HepG2 (cell line): ENCODE measurements at regions not wholly inside any gene's neighbourhood (a gene's known extent, or its start where the extent isn't known, plus 50 kb on each side); places are given as distances from the start of the nearest gene placed in this dataset.

Experiments used
- CEBPB ChIP-seq: IDR thresholded peaks from 2 replicates; pipeline ENCODE4 v1.6.1; 2011; ENCODE audit warnings: low read depth, low read length, improper control_type of control experiment, borderline replicate concordance
- MTA1 ChIP-seq: sonication (generic); formaldehyde crosslinking; IDR thresholded peaks from 2 replicates; pipeline ENCODE4 v1.4.0; 2020; ENCODE audit warnings: missing genetic modification reagents, mild to moderate bottlenecking, borderline replicate concordance
- MZF1 ChIP-seq: sonication (generic); formaldehyde crosslinking; IDR thresholded peaks from 2 replicates; pipeline ENCODE4 v1.8.1; 2023; ENCODE audit warnings: mild to moderate bottlenecking, missing genetic modification reagents, borderline replicate concordance
- TP53 ChIP-seq: sonication (generic); formaldehyde crosslinking; conservative IDR thresholded peaks from 2 replicates; pipeline ENCODE4 v1.4.0; 2020; ENCODE audit warnings: missing genetic modification reagents
- TF ChIP-seq, protein P1 (sequence below): sonication (generic); formaldehyde crosslinking; IDR thresholded peaks from 2 replicates; pipeline ENCODE4 v1.8.0; 2022; ENCODE audit warnings: low read depth, missing genetic modification reagents

DNA sequence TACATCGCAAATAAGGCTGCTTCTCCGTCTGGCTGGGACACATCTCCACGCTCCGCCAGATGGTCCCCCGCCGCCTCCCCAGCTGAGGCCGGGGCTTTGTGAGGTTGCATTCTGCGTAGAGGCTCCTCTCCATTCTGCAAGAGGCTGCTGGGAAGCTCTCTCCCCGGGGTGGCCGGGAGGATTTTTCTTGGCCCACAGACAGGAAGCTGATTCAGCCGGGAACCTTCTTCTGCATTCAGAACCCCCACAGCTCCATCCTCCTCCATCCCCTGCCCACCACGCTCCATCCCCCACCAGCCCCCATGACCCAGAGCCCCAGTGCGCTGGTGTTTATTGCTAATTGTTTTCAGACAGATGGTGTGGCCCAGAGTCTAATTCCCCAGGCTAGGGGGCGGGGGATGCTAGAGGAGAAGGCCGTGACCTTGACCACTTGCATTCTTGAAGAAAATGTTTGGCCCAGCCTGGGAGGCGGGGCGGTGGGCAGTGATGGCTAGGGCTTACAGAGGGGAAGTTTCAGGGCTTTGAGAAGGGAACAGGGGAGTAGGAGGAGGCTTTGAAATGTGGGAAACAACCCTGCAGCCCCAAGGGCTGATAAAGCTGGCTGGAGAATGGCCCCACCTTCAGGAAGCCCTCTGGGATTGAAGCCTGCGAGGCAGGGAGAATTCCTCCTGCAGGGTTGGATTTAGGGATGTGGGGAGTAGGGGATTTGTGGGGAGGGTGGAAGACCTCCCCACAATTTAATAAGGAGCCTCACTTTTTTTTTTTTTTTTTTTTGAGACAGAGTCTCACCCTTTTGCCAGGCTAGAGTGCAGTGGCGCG lies 88.5 kb upstream of the NCOR2 start:
- TF ChIP-seq MTA1 (CRISPR knock-in tag) (no peak), MZF1 (no peak), TP53 (CRISPR knock-in tag) (no peak), CEBPB (no peak)
- TF ChIP-seq, protein P1, sequence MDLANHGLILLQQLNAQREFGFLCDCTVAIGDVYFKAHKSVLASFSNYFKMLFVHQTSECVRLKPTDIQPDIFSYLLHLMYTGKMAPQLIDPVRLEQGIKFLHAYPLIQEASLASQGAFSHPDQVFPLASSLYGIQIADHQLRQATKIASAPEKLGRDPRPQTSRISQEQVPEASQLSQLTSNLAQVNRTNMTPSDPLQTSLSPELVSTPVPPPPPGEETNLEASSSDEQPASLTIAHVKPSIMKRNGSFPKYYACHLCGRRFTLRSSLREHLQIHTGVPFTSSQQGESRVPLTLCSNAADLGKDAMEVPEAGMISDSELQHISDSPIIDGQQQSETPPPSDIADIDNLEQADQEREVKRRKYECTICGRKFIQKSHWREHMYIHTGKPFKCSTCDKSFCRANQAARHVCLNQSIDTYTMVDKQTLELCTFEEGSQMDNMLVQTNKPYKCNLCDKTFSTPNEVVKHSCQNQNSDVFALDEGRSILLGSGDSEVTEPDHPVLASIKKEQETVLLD (CRISPR knock-in tag), result no peak
